ENCODE measurements at regions not wholly inside any gene's neighbourhood (a gene's known extent, or its start where the extent isn't known, plus 50 kb on each side); places are given as distances from the start of the nearest gene placed in this dataset.

GRCh38 chr1:192461684-192462083, 113.9 kb upstream of the RGS1 start:
- TF ChIP-seq CTCF (conservative IDR thresholded peaks at IDR 0.05 in 1 of 2, IDR thresholded peaks at IDR 0.05 in 1 of 2; ENCODE audit: extremely low read depth in 1 of 2, insufficient read depth in 1 of 2, low read depth in 1 of 2, low read length in 2 of 2), result no peak
- no peak for TF ChIP-seq EZH2 (IDR thresholded peaks at IDR 0.05; ENCODE audit: borderline replicate concordance, low read length)

All from mammary epithelial cell (primary cell).